AG04449 (cell line): ENCODE measurements at regions not wholly inside any gene's neighbourhood (a gene's known extent, or its start where the extent isn't known, plus 50 kb on each side); places are given as distances from the start of the nearest gene placed in this dataset.

Source experiments
- CTCF ChIA-PET: fragments of 350-600 bp; formaldehyde crosslinking; extraction: SDS; loops from one replicate; lab custom pipeline; 2021; ENCODE audit warnings: antibody characterized with exemption; lab: Yijun Ruan, JAX
- POLR2A ChIA-PET: fragments of 400-600, 350-600 bp; formaldehyde crosslinking; extraction: SDS; loops from one replicate; lab custom pipeline; 2020; ENCODE audit warnings: antibody characterized with exemption, inconsistent platforms; lab: Yijun Ruan, JAX
- DNase-seq: peaks from one replicate; pipeline ENCODE4 v3.0.0-alpha.2; 2010; ENCODE audit warnings: low read depth, low spot score
- H3K4me3 ChIP-seq: 2 replicates; pipeline ENCODE4 v1.5.1; 2011; ENCODE audit warnings: low read depth, mild to moderate bottlenecking, control low read depth, low read length
- TF ChIP-seq, protein P1 (sequence below): IDR thresholded peaks from one replicate; pipeline ENCODE4 v1.5.1; 2011; ENCODE audit warnings: mild to moderate bottlenecking, moderate library complexity, low read length, control low read depth, inconsistent platforms; ENCODE audit not compliant: insufficient read depth; ENCODE audit errors: missing control alignments

DNA sequence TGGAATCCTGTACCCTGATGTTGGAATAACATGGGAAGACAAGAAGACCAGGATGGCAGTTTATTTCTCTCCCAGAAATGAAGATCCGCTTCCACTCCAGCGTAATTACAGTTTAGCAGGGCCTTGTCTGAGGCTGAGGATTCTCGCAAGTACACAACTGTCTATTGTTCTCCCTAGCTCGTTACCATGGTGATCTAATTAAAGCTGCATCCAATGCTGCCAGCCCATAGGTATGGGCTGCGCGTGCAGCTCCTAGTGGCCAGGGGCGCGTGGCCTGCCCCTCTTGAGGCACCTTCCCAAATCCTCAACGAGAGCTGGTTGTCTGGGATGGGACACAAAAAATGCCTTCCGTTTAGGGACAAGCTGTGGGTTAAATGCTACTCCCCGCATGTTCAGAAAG is 344.9 kb downstream of the CYRIA start:
- CTCF ChIA-PET = no interaction called here
- no peak for DNase-seq
- H3K4me3 ChIP-seq = no peak overlapping the region

DNA sequence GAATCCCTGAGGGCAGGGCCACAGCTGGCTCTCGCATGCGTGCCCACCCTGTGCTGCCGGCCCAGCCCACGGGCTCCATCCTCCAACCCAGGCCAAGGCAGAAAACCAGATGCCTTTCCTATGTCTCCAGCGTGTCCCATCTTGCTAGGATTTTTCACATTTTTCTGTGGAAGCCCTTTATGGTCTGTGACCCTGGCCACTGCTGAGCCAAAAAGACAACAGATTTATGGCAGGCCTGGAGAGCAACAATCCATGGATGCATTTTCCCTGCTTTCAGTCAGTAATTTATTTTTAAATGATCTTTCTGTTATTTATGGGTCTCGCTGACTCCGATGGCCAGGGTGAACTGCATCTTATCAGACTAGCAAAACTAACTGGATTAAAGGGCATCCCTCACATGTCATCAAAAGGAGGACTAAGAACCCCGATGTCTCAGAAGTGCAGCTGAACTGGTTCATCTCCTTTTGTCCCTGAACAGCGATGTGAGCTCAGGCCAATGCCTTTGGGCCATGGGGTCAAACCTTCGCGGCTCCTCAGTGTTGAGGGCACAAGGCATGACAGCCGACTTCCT is 346.0 kb downstream of the CYRIA start:
- POLR2A ChIA-PET = no interaction called here
- CTCF ChIA-PET = no interaction called here
- TF ChIP-seq, protein P1, sequence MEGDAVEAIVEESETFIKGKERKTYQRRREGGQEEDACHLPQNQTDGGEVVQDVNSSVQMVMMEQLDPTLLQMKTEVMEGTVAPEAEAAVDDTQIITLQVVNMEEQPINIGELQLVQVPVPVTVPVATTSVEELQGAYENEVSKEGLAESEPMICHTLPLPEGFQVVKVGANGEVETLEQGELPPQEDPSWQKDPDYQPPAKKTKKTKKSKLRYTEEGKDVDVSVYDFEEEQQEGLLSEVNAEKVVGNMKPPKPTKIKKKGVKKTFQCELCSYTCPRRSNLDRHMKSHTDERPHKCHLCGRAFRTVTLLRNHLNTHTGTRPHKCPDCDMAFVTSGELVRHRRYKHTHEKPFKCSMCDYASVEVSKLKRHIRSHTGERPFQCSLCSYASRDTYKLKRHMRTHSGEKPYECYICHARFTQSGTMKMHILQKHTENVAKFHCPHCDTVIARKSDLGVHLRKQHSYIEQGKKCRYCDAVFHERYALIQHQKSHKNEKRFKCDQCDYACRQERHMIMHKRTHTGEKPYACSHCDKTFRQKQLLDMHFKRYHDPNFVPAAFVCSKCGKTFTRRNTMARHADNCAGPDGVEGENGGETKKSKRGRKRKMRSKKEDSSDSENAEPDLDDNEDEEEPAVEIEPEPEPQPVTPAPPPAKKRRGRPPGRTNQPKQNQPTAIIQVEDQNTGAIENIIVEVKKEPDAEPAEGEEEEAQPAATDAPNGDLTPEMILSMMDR = no peak
- DNase-seq = no peak
- no peak overlapping the region for H3K4me3 ChIP-seq

More for the DNA sequence above, 344.9 kb downstream of the CYRIA start:
- TF ChIP-seq, protein P1 = no peak
- POLR2A ChIA-PET = no interaction called here

DNA sequence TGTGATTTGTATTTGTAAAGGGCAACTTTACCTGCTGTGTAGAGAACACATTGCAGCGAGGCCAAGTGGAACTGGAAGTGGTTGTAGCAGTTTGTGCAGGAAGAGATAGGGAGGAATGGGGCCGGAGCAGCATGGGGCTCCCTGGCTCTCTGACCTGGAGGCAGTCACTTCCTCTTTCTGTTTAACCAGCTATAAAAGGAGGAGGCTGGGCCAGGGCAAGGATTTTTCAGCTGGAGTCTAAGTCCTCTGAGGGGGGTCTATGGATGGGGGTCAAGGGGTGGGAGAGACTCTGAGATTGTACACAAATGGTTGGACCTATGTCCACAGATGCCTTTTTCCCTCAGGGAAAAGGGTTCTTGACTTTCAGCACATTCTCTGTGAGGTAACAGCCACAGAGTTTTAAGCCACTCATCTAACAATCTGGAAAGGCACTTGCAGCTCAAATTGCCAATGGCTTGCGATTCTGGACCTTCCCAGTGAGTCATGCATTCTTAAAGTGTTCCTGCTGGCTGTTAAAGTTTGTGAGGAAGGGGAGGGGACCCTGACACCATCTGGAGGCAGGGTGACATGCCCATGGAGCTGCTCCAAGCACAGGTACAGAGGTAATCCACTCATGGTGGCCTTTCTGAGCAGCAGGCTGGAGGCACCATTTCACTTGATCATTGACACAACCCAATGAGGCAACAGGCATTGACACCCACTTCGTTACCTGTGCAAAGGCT is 347.0 kb downstream of the CYRIA start:
- TF ChIP-seq, protein P1 = no peak
- no peak for DNase-seq
- no peak overlapping the region for H3K4me3 ChIP-seq
- POLR2A ChIA-PET = no interaction called here
- CTCF ChIA-PET = no interaction called here

DNA sequence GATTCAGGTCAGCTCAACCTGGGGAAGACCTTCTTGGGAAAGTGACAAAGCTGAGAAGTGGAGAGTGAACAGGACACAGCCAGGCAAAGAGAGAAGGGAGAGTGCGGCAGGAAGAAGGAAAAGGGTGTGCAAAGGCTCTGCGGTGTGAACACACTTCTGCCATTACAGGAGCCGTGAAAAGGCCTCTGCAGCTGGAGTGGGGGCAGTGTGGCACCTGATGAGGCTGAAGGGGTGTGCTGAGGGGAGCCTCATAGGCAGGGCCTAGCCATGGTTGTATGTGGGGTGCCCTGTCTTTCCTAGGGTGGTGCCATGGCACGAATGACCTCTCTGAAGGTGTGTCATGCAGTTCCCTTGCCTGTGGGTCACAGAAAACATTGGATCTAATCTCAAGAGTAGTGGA is 347.6 kb downstream of the CYRIA start:
- POLR2A ChIA-PET = no interaction called here
- H3K4me3 ChIP-seq = no peak overlapping the region
- no peak for DNase-seq
- CTCF ChIA-PET = no interaction called here
- TF ChIP-seq, protein P1 = no peak

DNA sequence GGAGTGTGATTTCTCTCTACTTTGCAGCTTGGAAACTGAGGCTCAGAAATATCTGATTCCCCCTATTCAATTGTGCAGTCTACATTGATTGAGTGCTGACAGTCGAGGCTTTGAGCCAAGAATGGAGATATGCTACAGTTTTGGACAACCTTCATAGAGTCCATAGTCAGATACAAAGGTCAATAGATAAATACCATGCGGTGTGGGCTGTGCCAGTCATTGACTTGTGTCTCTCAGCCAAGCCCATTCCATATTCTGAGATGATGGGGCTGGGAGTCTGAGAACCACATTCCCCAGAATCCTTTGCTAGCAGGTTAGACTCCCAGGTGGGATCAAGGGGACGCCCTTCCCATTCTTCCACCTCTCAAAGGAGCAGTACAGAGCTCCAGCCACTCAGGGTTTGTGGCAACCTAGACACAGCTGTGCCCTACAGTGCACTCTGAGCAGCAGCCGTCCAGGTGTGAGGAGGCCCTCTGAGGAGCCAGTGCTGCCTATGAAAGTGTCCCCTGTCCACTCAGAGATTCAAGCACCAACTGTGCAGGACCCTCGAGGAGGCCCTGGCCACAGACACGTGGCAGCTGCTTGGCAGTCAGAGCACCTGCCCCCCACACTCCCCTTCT is 348.3 kb downstream of the CYRIA start:
- TF ChIP-seq, protein P1 = no peak
- ChIA-PET CTCF (no interaction called here), POLR2A (no interaction called here)
- DNase-seq = no peak
- H3K4me3 ChIP-seq = no peak overlapping the region

DNA sequence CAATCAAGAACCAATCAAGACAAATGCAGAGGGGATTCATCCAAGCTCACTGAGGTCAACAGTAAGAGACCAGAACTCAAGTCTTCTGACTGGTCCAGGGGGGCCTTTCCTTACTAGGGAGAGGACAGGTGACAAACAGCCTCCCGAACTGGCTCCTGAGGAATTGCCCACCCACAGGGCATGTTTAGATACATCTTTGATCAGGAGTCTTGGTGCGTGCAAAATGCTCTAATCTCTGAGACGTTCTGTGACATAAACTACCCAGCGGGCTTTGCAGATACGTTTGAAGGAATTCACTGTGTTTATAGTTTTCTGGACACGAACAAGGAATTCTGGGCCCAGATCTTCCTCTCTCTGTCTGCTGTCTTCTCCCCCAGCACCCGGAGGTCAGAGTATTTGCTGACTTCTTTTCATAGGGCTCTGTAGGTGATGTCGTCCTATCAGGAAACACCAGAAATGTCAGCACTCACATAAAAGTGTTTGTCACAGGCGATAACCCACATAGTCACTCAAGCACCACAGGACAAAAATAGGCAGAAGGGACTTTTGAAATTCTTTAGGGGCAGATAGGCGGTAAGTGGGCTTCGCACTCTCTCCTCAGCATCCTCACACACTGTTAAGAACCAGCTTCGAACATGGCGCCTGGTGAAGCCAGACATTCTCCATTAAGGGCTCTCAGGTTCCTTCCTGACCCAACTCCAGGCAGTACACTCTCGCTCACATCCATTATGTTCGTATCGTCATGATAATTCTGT is 349.0 kb downstream of the CYRIA start:
- CTCF ChIA-PET = no interaction called here
- H3K4me3 ChIP-seq = no peak overlapping the region
- POLR2A ChIA-PET = no interaction called here
- TF ChIP-seq, protein P1 = no peak
- no peak for DNase-seq
